Skeletal muscle cell (primary cell): ENCODE measurements at regions not wholly inside any gene's neighbourhood (a gene's known extent, or its start where the extent isn't known, plus 50 kb on each side); places are given as distances from the start of the nearest gene placed in this dataset.

Experiments
- DNase-seq: peaks from one replicate; pipeline ENCODE4 v3.0.0-alpha.2; 2010; ENCODE audit warnings: low read depth
- H3K4me3 ChIP-seq: 2 replicates; pipeline ENCODE4 v1.5.1; 2011; ENCODE audit warnings: low read depth, mild to moderate bottlenecking, control low read depth, low read length, moderate library complexity

GRCh38 chr11:113532697-113533424, 57.7 kb upstream of the DRD2 start:
- DNase-seq, result no peak

GRCh38 chr11:113531575-113532451, 56.6 kb upstream of the DRD2 start:
- H3K4me3 ChIP-seq, result no peak overlapping the region
- DNase-seq, result no peak

More at GRCh38 chr11:113532697-113533424, 57.7 kb upstream of the DRD2 start:
- H3K4me3 ChIP-seq, result no peak overlapping the region

- no peak for DNase-seq
- no peak overlapping the region for H3K4me3 ChIP-seq
These were observed 55.9 kb upstream of the DRD2 start for GRCh38 chr11:113531083-113531482.

GRCh38 chr11:113529606-113530005, 54.4 kb upstream of the DRD2 start:
- DNase-seq, result no peak
- no peak overlapping the region for H3K4me3 ChIP-seq

DNA sequence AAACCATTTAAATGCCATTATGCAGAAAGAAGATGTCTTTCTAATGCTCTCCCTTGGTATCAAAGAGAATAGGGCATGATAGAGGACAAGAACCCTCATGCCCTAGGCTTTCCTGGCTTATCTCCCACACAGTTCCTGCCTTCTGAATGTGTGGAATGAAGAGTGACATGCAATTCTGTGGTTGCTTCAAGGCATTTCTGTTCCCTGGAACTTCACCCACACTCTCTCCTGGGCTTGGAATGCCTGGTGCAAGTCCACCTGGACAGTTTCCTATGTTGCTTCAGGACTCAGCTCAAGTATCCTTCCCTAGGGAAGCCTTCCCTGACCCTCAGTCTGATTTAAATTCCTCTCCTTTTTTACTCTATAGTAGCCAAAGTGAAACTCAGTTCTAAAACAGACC, 53.8 kb upstream of the DRD2 start:
- no peak overlapping the region for H3K4me3 ChIP-seq
- no peak for DNase-seq

- no peak overlapping the region for H3K4me3 ChIP-seq
- no peak for DNase-seq
These were observed 51.3 kb upstream of the DRD2 start for GRCh38 chr11:113526521-113526920.
